GM12878 (cell line): ENCODE measurements at regions not wholly inside any gene's neighbourhood (a gene's known extent, or its start where the extent isn't known, plus 50 kb on each side); places are given as distances from the start of the nearest gene placed in this dataset.

Source experiments
- ATF2 ChIP-seq: IDR thresholded peaks from 2 replicates; pipeline ENCODE4 v1.6.1; 2012; ENCODE audit warnings: low read length, inconsistent platforms
- CUX1 ChIP-seq: IDR thresholded peaks from 2 replicates; pipeline ENCODE4 v1.6.1; 2012; ENCODE audit warnings: improper control_type of control experiment, low read depth, low read length; ENCODE audit not compliant: insufficient replicate concordance
- E4F1 ChIP-seq: fragments of 450-650 bp; IDR thresholded peaks from 2 replicates; pipeline ENCODE4 v1.6.1; 2018; ENCODE audit warnings: borderline replicate concordance, mild to moderate bottlenecking; ENCODE audit not compliant: partially characterized antibody
- EP300 ChIP-seq, 2 experiments: fragments of 150-350 bp in 1 of 2; IDR thresholded peaks; 2 replicates each; pipeline ENCODE4 v1.6.1; 2011 to 2012; ENCODE audit warnings: low read depth in 2 of 2, low read length in 2 of 2, borderline replicate concordance in 1 of 2, improper control_type of control experiment in 1 of 2, inconsistent platforms in 1 of 2; ENCODE audit not compliant: control insufficient read depth in 1 of 2
- FOXK2 ChIP-seq: fragments of 450-650 bp; IDR thresholded peaks from 2 replicates; pipeline ENCODE4 v1.6.1; 2017; ENCODE audit warnings: mild to moderate bottlenecking, moderate library complexity
- FOXM1 ChIP-seq: IDR thresholded peaks from 2 replicates; pipeline ENCODE4 v1.6.1; 2012; ENCODE audit warnings: low read depth, mild to moderate bottlenecking, inconsistent platforms, low read length, moderate library complexity
- GABPA ChIP-seq: IDR thresholded peaks from 2 replicates; pipeline ENCODE4 v1.6.1; 2014; ENCODE audit warnings: antibody characterized with exemption, low read depth, mild to moderate bottlenecking, inconsistent platforms
- KAT2A ChIP-seq: conservative IDR thresholded peaks from 2 replicates; pipeline ENCODE4 v1.6.1; 2011; ENCODE audit warnings: low read depth, low read length; ENCODE audit not compliant: control insufficient read depth
- MEF2B ChIP-seq: fragments of 450-650 bp; IDR thresholded peaks from 2 replicates; pipeline ENCODE4 v1.6.1; 2018; ENCODE audit warnings: mild to moderate bottlenecking, moderate library complexity; ENCODE audit not compliant: partially characterized antibody, poor library complexity, severe bottlenecking
- MTA3 ChIP-seq: IDR thresholded peaks from 2 replicates; pipeline ENCODE4 v1.6.1; 2012; ENCODE audit warnings: low read length, inconsistent platforms, borderline replicate concordance
- MXI1 ChIP-seq: fragments of 150-350 bp; IDR thresholded peaks from 2 replicates; pipeline ENCODE4 v1.6.1; 2011; ENCODE audit warnings: low read depth, mild to moderate bottlenecking, inconsistent platforms, low read length, improper control_type of control experiment
- MYB ChIP-seq: fragments of 150-350 bp; IDR thresholded peaks from 2 replicates; pipeline ENCODE4 v1.6.1; 2014; ENCODE audit warnings: mild to moderate bottlenecking, low read depth, low read length, borderline replicate concordance
- POLR2AphosphoS2 ChIP-seq: IDR thresholded peaks from 2 replicates; pipeline ENCODE4 v1.6.1; 2011; ENCODE audit warnings: low read depth, mild to moderate bottlenecking, low read length, improper control_type of control experiment, moderate library complexity
- RAD21 ChIP-seq: IDR thresholded peaks from 2 replicates; pipeline ENCODE4 v1.6.1; 2011; ENCODE audit warnings: mild to moderate bottlenecking, low read depth, low read length, moderate library complexity; ENCODE audit not compliant: insufficient read depth
- YY1 ChIP-seq: IDR thresholded peaks from 2 replicates; pipeline ENCODE4 v1.6.1; 2011; ENCODE audit warnings: low read depth, mild to moderate bottlenecking, low read length
- ZNF24 ChIP-seq: fragments of 450-650 bp; IDR thresholded peaks from 2 replicates; pipeline ENCODE4 v1.6.1; 2017; ENCODE audit warnings: antibody characterized with exemption, mild to moderate bottlenecking

GRCh38 chr2:65818873-65819451, 386.6 kb upstream of the SPRED2 start (continued):
- TF ChIP-seq CUX1: no peak
- TF ChIP-seq FOXK2: no peak
- TF ChIP-seq MXI1: no peak
- TF ChIP-seq MEF2B: no peak
- no peak for TF ChIP-seq POLR2AphosphoS2
- no peak for TF ChIP-seq E4F1
- TF ChIP-seq GABPA: no peak
- TF ChIP-seq MTA3: no peak
- no peak for TF ChIP-seq RAD21
- no peak for TF ChIP-seq FOXM1
- no peak for TF ChIP-seq EP300 (IDR thresholded peaks at IDR 0.05; ENCODE audit: borderline replicate concordance in 1 of 2, control insufficient read depth in 1 of 2, low read depth in 2 of 2, low read length in 2 of 2)
- no peak for TF ChIP-seq MYB
- no peak for TF ChIP-seq ZNF24
- TF ChIP-seq ATF2: no peak
- no peak for TF ChIP-seq YY1
- TF ChIP-seq KAT2A: no peak
